IMR-90 (cell line): ENCODE measurements at regions not wholly inside any gene's neighbourhood (a gene's known extent, or its start where the extent isn't known, plus 50 kb on each side); places are given as distances from the start of the nearest gene placed in this dataset.
A peak's percentile ranks its signal among the peaks of the same experiment; 100 is the strongest.

Experiments
- ATAC-seq: fragments of 200-7000 bp; cut with Tn5 transposase; 2 replicates; pipeline ENCODE4 v1.9.1; 2020; ENCODE audit warnings: low read depth, mild to moderate bottlenecking, moderate library complexity
- BruUV-seq: library from RNA; stranded (reverse); fragments of 400-500 nt; replicated peaks from 2 replicates; lab custom pipeline; 2021; lab: Mats Ljungman, UMichigan
- CTCF ChIA-PET: fragments of 300-600 bp; formaldehyde crosslinking; extraction: SDS; loops from one replicate; lab custom pipeline; 2021; ENCODE audit warnings: antibody characterized with exemption; lab: Yijun Ruan, JAX
- POLR2A ChIA-PET: fragments of 300-600 bp; sonication (Branson Sonifier 250); formaldehyde crosslinking; loops from one replicate; lab custom pipeline; 2022; ENCODE audit warnings: antibody characterized with exemption; ENCODE audit not compliant: unreplicated experiment; lab: Charles Lee
- DNase-seq: peaks from one replicate; pipeline ENCODE4 v3.0.0; 2013
- H2AFZ ChIP-seq: replicated peaks from 2 replicates; pipeline ENCODE3; 2013; ENCODE audit warnings: low read length, mild to moderate bottlenecking; ENCODE audit not compliant: poor library complexity
- H2AK5ac ChIP-seq: 2 replicates; pipeline ENCODE4 v1.6.1; 2013; ENCODE audit warnings: low read depth, low read length, inconsistent platforms
- H2AK9ac ChIP-seq: replicated peaks from 2 replicates; pipeline ENCODE3; 2013; ENCODE audit warnings: mild to moderate bottlenecking, low read depth, low read length, moderate library complexity; ENCODE audit not compliant: poor library complexity
- H2BK120ac ChIP-seq: 2 replicates; pipeline ENCODE4 v1.6.1; 2013; ENCODE audit warnings: low read depth, low read length, inconsistent platforms
- H2BK15ac ChIP-seq: 3 replicates; pipeline ENCODE4 v1.6.1; 2013; ENCODE audit warnings: low read depth, low read length, inconsistent platforms
- H2BK20ac ChIP-seq: 2 replicates; pipeline ENCODE4 v1.6.1; 2013; ENCODE audit warnings: low read depth, mild to moderate bottlenecking, inconsistent platforms, low read length, moderate library complexity
- H2BK5ac ChIP-seq: 2 replicates; pipeline ENCODE4 v1.6.1; 2013; ENCODE audit warnings: mild to moderate bottlenecking, low read depth, low read length, inconsistent platforms; ENCODE audit not compliant: poor library complexity, severe bottlenecking
- H3K14ac ChIP-seq: replicated peaks from 2 replicates; pipeline ENCODE4 v1.6.1; 2013; ENCODE audit warnings: low read depth, low read length, inconsistent platforms
- H3K18ac ChIP-seq: 2 replicates; pipeline ENCODE4 v1.6.1; 2013; ENCODE audit warnings: low read depth, low read length, control low read depth
- H3K23ac ChIP-seq: 2 replicates; pipeline ENCODE4 v1.6.1; 2013; ENCODE audit warnings: low read depth, low read length, inconsistent platforms
- H3K27ac ChIP-seq: 2 replicates; pipeline ENCODE4 v1.5.1; 2013; ENCODE audit warnings: mild to moderate bottlenecking, control low read depth, low read length; ENCODE audit not compliant: insufficient read depth
- H3K27me3 ChIP-seq: 2 replicates; pipeline ENCODE4 v1.6.1; 2013; ENCODE audit warnings: low read length; ENCODE audit not compliant: control insufficient read depth, insufficient read depth
- H3K36me3 ChIP-seq: 2 replicates; pipeline ENCODE4 v1.6.1; 2013; ENCODE audit warnings: low read length, mixed read lengths; ENCODE audit not compliant: control insufficient read depth, insufficient read depth
- H3K4ac ChIP-seq: 2 replicates; pipeline ENCODE4 v1.6.1; 2013; ENCODE audit warnings: low read depth, low read length, inconsistent platforms
- H3K4me1 ChIP-seq: 2 replicates; pipeline ENCODE4 v1.6.1; 2013; ENCODE audit warnings: low read length, mixed read lengths; ENCODE audit not compliant: control insufficient read depth, insufficient read depth
- H3K4me2 ChIP-seq: 2 replicates; pipeline ENCODE4 v1.6.1; 2013; ENCODE audit warnings: low read depth, mild to moderate bottlenecking, control low read depth, low read length, moderate library complexity
- H3K4me3 ChIP-seq: 2 replicates; pipeline ENCODE4 v1.5.1; 2013; ENCODE audit warnings: low read depth, mild to moderate bottlenecking, control low read depth, low read length, moderate library complexity; ENCODE audit not compliant: insufficient read depth
- H3K56ac ChIP-seq: 2 replicates; pipeline ENCODE4 v1.6.1; 2013; ENCODE audit warnings: low read length, inconsistent platforms; ENCODE audit not compliant: insufficient read depth; ENCODE audit errors: extremely low read depth
- H3K79me1 ChIP-seq, 2 experiments: 2 replicates each; pipeline ENCODE4 v1.6.1; 2013; ENCODE audit warnings: low read length in 2 of 2, inconsistent platforms in 1 of 2, low read depth in 1 of 2
- H3K9ac ChIP-seq: 2 replicates; pipeline ENCODE4 v1.6.1; 2013; ENCODE audit warnings: low read depth, low read length, control low read depth
- H3K9me1 ChIP-seq: 2 replicates; pipeline ENCODE4 v1.6.1; 2013; ENCODE audit warnings: low read length, inconsistent platforms; ENCODE audit not compliant: insufficient read depth
- H3K9me3 ChIP-seq: 2 replicates; pipeline ENCODE4 v1.6.1; 2013; ENCODE audit warnings: low read length; ENCODE audit not compliant: control insufficient read depth, insufficient read depth
- H4K20me1 ChIP-seq: 2 replicates; pipeline ENCODE4 v1.6.1; 2013; ENCODE audit warnings: low read length, inconsistent platforms; ENCODE audit not compliant: insufficient read depth
- H4K5ac ChIP-seq: 2 replicates; pipeline ENCODE4 v1.6.1; 2013; ENCODE audit warnings: mild to moderate bottlenecking, low read depth, low read length, control low read depth
- H4K8ac ChIP-seq, 2 experiments: 2 replicates each; pipeline ENCODE4 v1.6.1; 2013; ENCODE audit warnings: low read depth in 2 of 2, low read length in 2 of 2, control low read depth in 1 of 2, inconsistent platforms in 1 of 2
- H4K91ac ChIP-seq: 2 replicates; pipeline ENCODE4 v1.6.1; 2013; ENCODE audit warnings: low read depth, low read length, inconsistent platforms; ENCODE audit not compliant: insufficient read depth
- CEBPB ChIP-seq: IDR thresholded peaks from 2 replicates; pipeline ENCODE4 v1.6.1; 2012; ENCODE audit warnings: low read depth, low read length, improper control_type of control experiment
- CHD1 ChIP-seq: IDR thresholded peaks from 2 replicates; pipeline ENCODE4 v1.6.1; 2012; ENCODE audit warnings: low read depth, low read length, improper control_type of control experiment
- MAFK ChIP-seq: IDR thresholded peaks from 2 replicates; pipeline ENCODE4 v1.6.1; 2012; ENCODE audit warnings: low read depth, low read length, improper control_type of control experiment
- MAZ ChIP-seq: IDR thresholded peaks from 2 replicates; pipeline ENCODE4 v1.6.1; 2012; ENCODE audit warnings: low read depth, mild to moderate bottlenecking, low read length, improper control_type of control experiment, moderate library complexity, borderline replicate concordance
- POLR2A ChIP-seq: IDR thresholded peaks from 2 replicates; pipeline ENCODE4 v1.6.1; 2012; ENCODE audit warnings: mild to moderate bottlenecking, low read depth, low read length
- RAD21 ChIP-seq: IDR thresholded peaks from 2 replicates; pipeline ENCODE4 v1.6.1; 2012; ENCODE audit warnings: low read length, improper control_type of control experiment
- RCOR1 ChIP-seq: IDR thresholded peaks from 2 replicates; pipeline ENCODE4 v1.6.1; 2012; ENCODE audit warnings: mild to moderate bottlenecking, low read length, improper control_type of control experiment; ENCODE audit not compliant: insufficient replicate concordance
- whole genome bisulfite sequencing, 2 experiments: methylation state at CpG; one replicate each; pipeline versions ENCODE4 v1.1.5 to v1.1.7; 2013; ENCODE audit warnings: missing lambda C conversion rate in 2 of 2; ENCODE audit not compliant: insufficient read length in 1 of 2; ENCODE audit errors: extremely low coverage in 2 of 2; 5-methylcytosine and 5-hydroxymethylcytosine counted together
- dilution Hi-C: fragments of 300-500 bp; cut with HindIII; formaldehyde crosslinking; loops from one replicate; pipeline ENCODE4 v1.14.3; 2018; ENCODE audit warnings: low sequenced_read_pairs; ENCODE audit not compliant: unreplicated experiment
- in situ Hi-C: fragments of 300-500 bp; cut with MboI; formaldehyde crosslinking; loops from 3 replicates; pipeline ENCODE4 v1.14.3; 2019; ENCODE audit warnings: low sequenced_read_pairs, inconsistent platforms, mixed read lengths
- intact Hi-C: fragments of 100-400 bp; cut with micrococcal nuclease; formaldehyde crosslinking; loops from 2 replicates; pipeline ENCODE4 v1.10.0; 2022
- TF ChIP-seq, protein P1 (sequence below): conservative IDR thresholded peaks from 2 replicates; pipeline ENCODE4 v1.5.1; 2012; ENCODE audit warnings: mild to moderate bottlenecking, low read depth, low read length, improper control_type of control experiment

DNA sequence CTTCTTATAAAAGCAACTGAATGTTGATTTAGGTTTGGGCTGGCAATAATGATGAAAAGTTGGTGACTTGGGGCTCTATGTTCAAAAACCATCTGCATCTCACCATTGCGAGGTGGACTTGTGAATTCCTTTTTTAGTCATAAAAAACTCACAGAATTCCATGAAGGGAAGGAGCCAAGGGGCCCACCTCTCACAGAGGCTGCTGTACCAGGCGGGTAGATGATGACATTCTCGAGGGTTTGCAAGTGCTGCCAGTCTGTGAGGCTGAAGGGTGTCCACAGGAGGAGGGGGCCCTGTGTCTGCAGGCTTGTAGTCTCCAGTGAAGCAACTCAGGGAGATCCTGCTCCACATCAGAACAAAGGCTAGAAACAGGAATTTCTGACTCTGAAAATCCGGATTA lies 195.5 kb upstream of the ZNF32 start:
- in situ Hi-C loops: no loop called here
- Histone ChIP-seq H3K79me1 (no peaks in the 10 kb centered on the region), H3K18ac (peak overlapping the region; percentile 66), H2AK9ac (no peak overlapping the region), H4K5ac (peak overlapping the region; percentile 69), H3K4me2 (no peak overlapping the region), H3K9me3 (no peaks in the 10 kb centered on the region), H3K56ac (0 out of 2 replicates have a peak overlapping the region, but pooled peaks have one; percentile 4), H3K14ac (peak overlapping the region; percentile 41; the same call in 1 of the 2 replicates), H3K9me1 (peaks cover 13% of the 10 kb centered on the region), H2AK5ac (peak overlapping the region; percentile 82), H2BK120ac (peak overlapping the region; percentile 96), H3K23ac (peak overlapping the region; percentile 3; the same call in 1 of the 2 replicates), H2BK15ac (peak overlapping the region; percentile 60; the same call in 2 of the 3 replicates), H3K27ac (no peak overlapping the region), H3K4ac (peak overlapping the region; percentile 84), H4K8ac (peak overlapping the region; percentile 52 to 81), H2AFZ (no peak overlapping the region), H2BK5ac (peak overlapping the region; percentile 71), H4K91ac (peak overlapping the region; percentile 86), H3K27me3 (no peaks in the 10 kb centered on the region; the same call in 1 of the 2 replicates), H3K36me3 (no peaks in the 10 kb centered on the region), H2BK20ac (peak overlapping the region; percentile 85; the same call in 1 of the 2 replicates), H3K4me1 (peaks cover 25% of the 10 kb centered on the region), H4K20me1 (no peaks in the 10 kb centered on the region), H3K4me3 (no peak overlapping the region), H3K9ac (no peak overlapping the region)
- ATAC-seq (no peak), DNase-seq (no peak)
- POLR2A ChIA-PET: no interaction called here
- CTCF ChIA-PET: no interaction called here
- no peak for TF ChIP-seq POLR2A
- no peak for TF ChIP-seq CEBPB
- TF ChIP-seq RAD21: no peak
- TF ChIP-seq CHD1: no peak
- no peak for TF ChIP-seq MAZ
- TF ChIP-seq, protein P1, sequence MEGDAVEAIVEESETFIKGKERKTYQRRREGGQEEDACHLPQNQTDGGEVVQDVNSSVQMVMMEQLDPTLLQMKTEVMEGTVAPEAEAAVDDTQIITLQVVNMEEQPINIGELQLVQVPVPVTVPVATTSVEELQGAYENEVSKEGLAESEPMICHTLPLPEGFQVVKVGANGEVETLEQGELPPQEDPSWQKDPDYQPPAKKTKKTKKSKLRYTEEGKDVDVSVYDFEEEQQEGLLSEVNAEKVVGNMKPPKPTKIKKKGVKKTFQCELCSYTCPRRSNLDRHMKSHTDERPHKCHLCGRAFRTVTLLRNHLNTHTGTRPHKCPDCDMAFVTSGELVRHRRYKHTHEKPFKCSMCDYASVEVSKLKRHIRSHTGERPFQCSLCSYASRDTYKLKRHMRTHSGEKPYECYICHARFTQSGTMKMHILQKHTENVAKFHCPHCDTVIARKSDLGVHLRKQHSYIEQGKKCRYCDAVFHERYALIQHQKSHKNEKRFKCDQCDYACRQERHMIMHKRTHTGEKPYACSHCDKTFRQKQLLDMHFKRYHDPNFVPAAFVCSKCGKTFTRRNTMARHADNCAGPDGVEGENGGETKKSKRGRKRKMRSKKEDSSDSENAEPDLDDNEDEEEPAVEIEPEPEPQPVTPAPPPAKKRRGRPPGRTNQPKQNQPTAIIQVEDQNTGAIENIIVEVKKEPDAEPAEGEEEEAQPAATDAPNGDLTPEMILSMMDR: no peak
- TF ChIP-seq MAFK: no peak
- no peak for TF ChIP-seq RCOR1
- BruUV-seq: no TSS peak
- no CpG with 5 or more reads among the region's 4 CpGs for WGBS, 2 experiments
- dilution Hi-C loops: no loop called here
- intact Hi-C loops: loop anchor here (5.0 kb wide), 1 partner anchor 48 kb away; no protein-coding TSS in a partner anchor
